Activated CD4-positive, alpha-beta memory T cell treated with anti-CD3 and anti-CD28 coated beads for 36 hours (primary cell): ENCODE measurements at regions not wholly inside any gene's neighbourhood (a gene's known extent, or its start where the extent isn't known, plus 50 kb on each side); places are given as distances from the start of the nearest gene placed in this dataset.

ENCODE experiments used
- CTCF ChIA-PET: fragments of 350-600 bp; sonication (Branson Sonifier 250); formaldehyde crosslinking; loops from one replicate; lab custom pipeline; 2021; ENCODE audit warnings: antibody characterized with exemption, inconsistent platforms; lab: Charles Lee
- POLR2A ChIA-PET: fragments of 350-600 bp; sonication (Branson Sonifier 250); formaldehyde crosslinking; loops from one replicate; lab custom pipeline; 2021; ENCODE audit warnings: antibody characterized with exemption; lab: Charles Lee
- DNase-seq: peaks from one replicate; pipeline ENCODE4 v3.0.0-alpha.2; 2020
- H3K27ac Mint-ChIP-seq: one replicate; pipeline ENCODE4 v1.8.0; 2021; ENCODE audit warnings: mixed read lengths
- H3K27me3 Mint-ChIP-seq: one replicate; pipeline ENCODE4 v1.8.0; 2021; ENCODE audit warnings: mixed read lengths
- H3K36me3 Mint-ChIP-seq: one replicate; pipeline ENCODE4 v1.8.0; 2021; ENCODE audit warnings: mixed read lengths
- H3K4me1 Mint-ChIP-seq: one replicate; pipeline ENCODE4 v1.8.0; 2021; ENCODE audit warnings: low read depth, mixed read lengths
- H3K4me3 Mint-ChIP-seq: one replicate; pipeline ENCODE4 v1.8.0; 2021; ENCODE audit warnings: mild to moderate bottlenecking, mixed read lengths
- H3K9me3 Mint-ChIP-seq: one replicate; pipeline ENCODE4 v1.8.0; 2021; ENCODE audit warnings: mixed read lengths
- intact Hi-C: fragments of 100-400 bp; cut with micrococcal nuclease; formaldehyde crosslinking; loops from one replicate; pipeline ENCODE4 v1.15.1; 2023

GRCh38 chr16:13781575-13782338 lies 138.2 kb upstream of the ERCC4 start:
- intact Hi-C loops, result no loop called here
- no peaks in the 10 kb centered on the region for H3K27me3 Mint-ChIP-seq
- H3K27ac Mint-ChIP-seq, result no peak overlapping the region
- no peak overlapping the region for H3K4me3 Mint-ChIP-seq
- ChIA-PET POLR2A (no interaction called here), CTCF (no interaction called here)
- DNase-seq, result no peak
- H3K9me3 Mint-ChIP-seq, result peaks cover 4% of the 10 kb centered on the region
- H3K4me1 Mint-ChIP-seq, result no peaks in the 10 kb centered on the region
- H3K36me3 Mint-ChIP-seq, result no peaks in the 10 kb centered on the region

GRCh38 chr16:13791095-13791494 lies 128.9 kb upstream of the ERCC4 start:
- POLR2A ChIA-PET, result no interaction called here

GRCh38 chr16:13793841-13794409 lies 126.0 kb upstream of the ERCC4 start:
- Mint-ChIP-seq H3K27ac (no peak overlapping the region), H3K4me3 (no peak overlapping the region), H3K36me3 (no peaks in the 10 kb centered on the region), H3K4me1 (no peaks in the 10 kb centered on the region), H3K27me3 (peaks cover 2% of the 10 kb centered on the region), H3K9me3 (peaks cover 2% of the 10 kb centered on the region)
- no peak for DNase-seq
- ChIA-PET POLR2A (no interaction called here), CTCF (no interaction called here)
- intact Hi-C loops, result no loop called here

More at GRCh38 chr16:13791095-13791494, 128.9 kb upstream of the ERCC4 start:
- CTCF ChIA-PET, result no interaction called here
- intact Hi-C loops, result no loop called here
- no peak overlapping the region for H3K4me3 Mint-ChIP-seq
- DNase-seq, result no peak
- H3K27me3 Mint-ChIP-seq, result peaks cover 2% of the 10 kb centered on the region
- no peaks in the 10 kb centered on the region for H3K36me3 Mint-ChIP-seq
- no peaks in the 10 kb centered on the region for H3K4me1 Mint-ChIP-seq
- H3K27ac Mint-ChIP-seq, result no peak overlapping the region
- H3K9me3 Mint-ChIP-seq, result peaks cover 2% of the 10 kb centered on the region

- intact Hi-C loops, result no loop called here
- Mint-ChIP-seq H3K36me3 (no peaks in the 10 kb centered on the region), H3K4me3 (no peak overlapping the region), H3K9me3 (peaks cover 2% of the 10 kb centered on the region), H3K27ac (no peak overlapping the region), H3K4me1 (no peaks in the 10 kb centered on the region), H3K27me3 (peaks cover 2% of the 10 kb centered on the region)
- POLR2A ChIA-PET, result no interaction called here
- CTCF ChIA-PET, result no interaction called here
- no peak for DNase-seq
These were observed 124.8 kb upstream of the ERCC4 start for GRCh38 chr16:13795131-13795530.

GRCh38 chr16:13797718-13798117 lies 122.2 kb upstream of the ERCC4 start:
- Mint-ChIP-seq H3K4me3 (no peak overlapping the region), H3K4me1 (no peaks in the 10 kb centered on the region), H3K36me3 (no peaks in the 10 kb centered on the region), H3K27me3 (peaks cover 2% of the 10 kb centered on the region), H3K9me3 (no peaks in the 10 kb centered on the region), H3K27ac (no peak overlapping the region)
- intact Hi-C loops, result no loop called here
- CTCF ChIA-PET, result no interaction called here
- POLR2A ChIA-PET, result no interaction called here
- no peak for DNase-seq

- intact Hi-C loops, result no loop called here
- Mint-ChIP-seq H3K4me3 (no peak overlapping the region), H3K4me1 (no peaks in the 10 kb centered on the region), H3K27ac (no peak overlapping the region), H3K27me3 (no peaks in the 10 kb centered on the region), H3K9me3 (no peaks in the 10 kb centered on the region), H3K36me3 (no peaks in the 10 kb centered on the region)
- no peak for DNase-seq
- ChIA-PET POLR2A (no interaction called here), CTCF (no interaction called here)
These were observed 121.7 kb upstream of the ERCC4 start for GRCh38 chr16:13798211-13798610.

- H3K4me1 Mint-ChIP-seq, result no peaks in the 10 kb centered on the region
- H3K27ac Mint-ChIP-seq, result no peak overlapping the region
- intact Hi-C loops, result no loop called here
- no peak for DNase-seq
- H3K9me3 Mint-ChIP-seq, result no peaks in the 10 kb centered on the region
- H3K36me3 Mint-ChIP-seq, result no peaks in the 10 kb centered on the region
- ChIA-PET CTCF (no interaction called here), POLR2A (no interaction called here)
- no peak overlapping the region for H3K4me3 Mint-ChIP-seq
- H3K27me3 Mint-ChIP-seq, result peaks cover 2% of the 10 kb centered on the region
These were observed 116.0 kb upstream of the ERCC4 start for GRCh38 chr16:13803974-13804373.

- peaks cover 6% of the 10 kb centered on the region for H3K27me3 Mint-ChIP-seq
- POLR2A ChIA-PET, result no interaction called here
These were observed 114.0 kb upstream of the ERCC4 start for GRCh38 chr16:13805951-13806350.

GRCh38 chr16:13806671-13807070 lies 113.3 kb upstream of the ERCC4 start:
- intact Hi-C loops, result no loop called here
- Mint-ChIP-seq H3K4me1 (no peaks in the 10 kb centered on the region), H3K4me3 (no peak overlapping the region), H3K36me3 (no peaks in the 10 kb centered on the region), H3K9me3 (no peaks in the 10 kb centered on the region), H3K27me3 (peaks cover 6% of the 10 kb centered on the region), H3K27ac (no peak overlapping the region)
- no peak for DNase-seq
- POLR2A ChIA-PET, result no interaction called here
- CTCF ChIA-PET, result no interaction called here

More at GRCh38 chr16:13805951-13806350, 114.0 kb upstream of the ERCC4 start:
- Mint-ChIP-seq H3K4me1 (no peaks in the 10 kb centered on the region), H3K9me3 (no peaks in the 10 kb centered on the region), H3K4me3 (no peak overlapping the region), H3K27ac (no peak overlapping the region), H3K36me3 (no peaks in the 10 kb centered on the region)
- no peak for DNase-seq
- intact Hi-C loops, result no loop called here
- CTCF ChIA-PET, result no interaction called here

- DNase-seq, result no peak
- Mint-ChIP-seq H3K4me3 (no peak overlapping the region), H3K27ac (no peak overlapping the region), H3K4me1 (no peaks in the 10 kb centered on the region), H3K36me3 (no peaks in the 10 kb centered on the region), H3K9me3 (no peaks in the 10 kb centered on the region), H3K27me3 (peaks cover 7% of the 10 kb centered on the region)
- CTCF ChIA-PET, result no interaction called here
- intact Hi-C loops, result no loop called here
- POLR2A ChIA-PET, result no interaction called here
These were observed 111.9 kb upstream of the ERCC4 start for GRCh38 chr16:13808102-13808501.

GRCh38 chr16:13809765-13810164 lies 110.2 kb upstream of the ERCC4 start:
- H3K27ac Mint-ChIP-seq, result no peak overlapping the region
- intact Hi-C loops, result no loop called here
- ChIA-PET CTCF (no interaction called here), POLR2A (no interaction called here)
- no peak overlapping the region for H3K4me3 Mint-ChIP-seq
- H3K9me3 Mint-ChIP-seq, result no peaks in the 10 kb centered on the region
- DNase-seq, result no peak
- H3K36me3 Mint-ChIP-seq, result no peaks in the 10 kb centered on the region
- peaks cover 5% of the 10 kb centered on the region for H3K27me3 Mint-ChIP-seq
- no peaks in the 10 kb centered on the region for H3K4me1 Mint-ChIP-seq

GRCh38 chr16:13811834-13812233 lies 108.1 kb upstream of the ERCC4 start:
- intact Hi-C loops, result no loop called here
- no peak overlapping the region for H3K4me3 Mint-ChIP-seq
- no peak overlapping the region for H3K27ac Mint-ChIP-seq
- H3K4me1 Mint-ChIP-seq, result no peaks in the 10 kb centered on the region
- no peaks in the 10 kb centered on the region for H3K36me3 Mint-ChIP-seq
- ChIA-PET POLR2A (no interaction called here), CTCF (no interaction called here)
- DNase-seq, result no peak
- H3K27me3 Mint-ChIP-seq, result peaks cover 7% of the 10 kb centered on the region
- H3K9me3 Mint-ChIP-seq, result no peaks in the 10 kb centered on the region

- intact Hi-C loops, result no loop called here
- POLR2A ChIA-PET, result no interaction called here
- no peak overlapping the region for H3K4me3 Mint-ChIP-seq
- DNase-seq, result no peak
- no peaks in the 10 kb centered on the region for H3K4me1 Mint-ChIP-seq
- CTCF ChIA-PET, result no interaction called here
- peaks cover 6% of the 10 kb centered on the region for H3K27me3 Mint-ChIP-seq
- H3K27ac Mint-ChIP-seq, result no peak overlapping the region
- H3K9me3 Mint-ChIP-seq, result no peaks in the 10 kb centered on the region
- H3K36me3 Mint-ChIP-seq, result no peaks in the 10 kb centered on the region
These were observed 103.3 kb upstream of the ERCC4 start for GRCh38 chr16:13816701-13817100.
